ENCODE measurements at regions not wholly inside any gene's neighbourhood (a gene's known extent, or its start where the extent isn't known, plus 50 kb on each side); places are given as distances from the start of the nearest gene placed in this dataset.

DNA sequence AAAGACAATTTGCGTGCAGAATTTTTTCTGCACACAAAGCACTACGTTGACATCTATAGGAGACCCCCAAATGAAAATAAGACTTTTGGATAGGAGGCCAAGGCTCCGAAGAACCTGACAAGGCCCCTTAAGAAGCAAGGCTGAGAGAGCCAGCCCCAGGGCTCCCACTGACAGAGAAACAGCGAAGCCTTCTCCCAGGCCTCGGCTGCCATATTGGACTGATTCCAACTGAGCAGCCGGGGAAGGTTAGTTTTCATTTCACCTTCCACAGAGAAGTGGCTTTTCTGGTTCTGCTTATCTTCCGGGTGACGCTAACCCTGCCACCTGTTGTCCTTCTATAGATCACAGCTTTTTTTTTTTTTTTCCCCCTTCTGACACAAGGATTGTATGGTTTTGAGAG, 356.7 kb downstream of the SOX9 start:
- Histone ChIP-seq H3K9me3 (ENCODE audit: low read depth, low read length, poor library complexity, severe bottlenecking) (no peaks in the 10 kb centered on the region), H3K36me3 (ENCODE audit: insufficient read depth, low read length, poor library complexity, severe bottlenecking) (no peaks in the 10 kb centered on the region), H3K27ac (ENCODE audit: low read depth, low read length, poor library complexity, severe bottlenecking) (no peak overlapping the region), H3K4me3 (ENCODE audit: low read depth, low read length, poor library complexity, severe bottlenecking) (no peak overlapping the region), H3K27me3 (replicated peaks; ENCODE audit: insufficient read depth, low read depth, low read length, poor library complexity) (no peaks in the 10 kb centered on the region), H3K4me1 (ENCODE audit: insufficient read depth, low read length, poor library complexity, severe bottlenecking) (no peaks in the 10 kb centered on the region)
- no TSS peak for BruUV-seq (replicated peaks)
- CTCF ChIA-PET, result no interaction called here
- no peak for DNase-seq (ENCODE audit: low spot score)
- TF ChIP-seq, protein P1, sequence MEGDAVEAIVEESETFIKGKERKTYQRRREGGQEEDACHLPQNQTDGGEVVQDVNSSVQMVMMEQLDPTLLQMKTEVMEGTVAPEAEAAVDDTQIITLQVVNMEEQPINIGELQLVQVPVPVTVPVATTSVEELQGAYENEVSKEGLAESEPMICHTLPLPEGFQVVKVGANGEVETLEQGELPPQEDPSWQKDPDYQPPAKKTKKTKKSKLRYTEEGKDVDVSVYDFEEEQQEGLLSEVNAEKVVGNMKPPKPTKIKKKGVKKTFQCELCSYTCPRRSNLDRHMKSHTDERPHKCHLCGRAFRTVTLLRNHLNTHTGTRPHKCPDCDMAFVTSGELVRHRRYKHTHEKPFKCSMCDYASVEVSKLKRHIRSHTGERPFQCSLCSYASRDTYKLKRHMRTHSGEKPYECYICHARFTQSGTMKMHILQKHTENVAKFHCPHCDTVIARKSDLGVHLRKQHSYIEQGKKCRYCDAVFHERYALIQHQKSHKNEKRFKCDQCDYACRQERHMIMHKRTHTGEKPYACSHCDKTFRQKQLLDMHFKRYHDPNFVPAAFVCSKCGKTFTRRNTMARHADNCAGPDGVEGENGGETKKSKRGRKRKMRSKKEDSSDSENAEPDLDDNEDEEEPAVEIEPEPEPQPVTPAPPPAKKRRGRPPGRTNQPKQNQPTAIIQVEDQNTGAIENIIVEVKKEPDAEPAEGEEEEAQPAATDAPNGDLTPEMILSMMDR (conservative IDR thresholded peaks at IDR 0.05; ENCODE audit: low read depth, low read length), result no peak
- no peak for TF ChIP-seq EZH2 (IDR thresholded peaks at IDR 0.05; ENCODE audit: borderline replicate concordance, low read depth, low read length, poor library complexity, severe bottlenecking)
- intact Hi-C loops (cut with micrococcal nuclease; ENCODE audit: unreplicated experiment), result no loop called here
- POLR2A ChIA-PET (ENCODE audit: low non-redundant PET), result no interaction called here

DNA sequence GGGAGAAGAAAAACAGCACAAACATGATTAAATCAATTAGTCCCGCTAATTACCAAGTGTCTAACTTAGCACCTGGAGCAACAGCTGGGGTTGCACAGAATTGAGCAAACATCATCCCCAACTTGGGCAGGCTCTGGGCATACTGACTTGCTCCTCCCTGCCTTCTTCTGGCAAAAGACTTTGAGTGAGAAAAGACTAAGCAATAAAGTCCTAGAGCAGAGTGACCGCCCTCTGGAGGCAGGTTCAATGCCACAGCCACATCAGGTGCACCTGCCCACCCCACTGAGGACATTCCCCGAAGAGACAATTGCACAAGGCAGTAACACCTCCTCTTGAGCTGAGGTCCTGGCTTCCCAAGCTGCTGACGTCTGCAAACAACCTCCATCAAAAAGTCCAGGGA, 358.3 kb downstream of the SOX9 start:
- TF ChIP-seq, protein P1 (conservative IDR thresholded peaks at IDR 0.05; ENCODE audit: low read depth, low read length), result no peak
- no peak for TF ChIP-seq EZH2 (IDR thresholded peaks at IDR 0.05; ENCODE audit: borderline replicate concordance, low read depth, low read length, poor library complexity, severe bottlenecking)
- Histone ChIP-seq H3K27ac (ENCODE audit: low read depth, low read length, poor library complexity, severe bottlenecking) (no peak overlapping the region), H3K27me3 (replicated peaks; ENCODE audit: insufficient read depth, low read depth, low read length, poor library complexity) (no peaks in the 10 kb centered on the region), H3K36me3 (ENCODE audit: insufficient read depth, low read length, poor library complexity, severe bottlenecking) (no peaks in the 10 kb centered on the region), H3K4me3 (ENCODE audit: low read depth, low read length, poor library complexity, severe bottlenecking) (no peak overlapping the region), H3K9me3 (ENCODE audit: low read depth, low read length, poor library complexity, severe bottlenecking) (no peaks in the 10 kb centered on the region), H3K4me1 (ENCODE audit: insufficient read depth, low read length, poor library complexity, severe bottlenecking) (no peaks in the 10 kb centered on the region)
- ChIA-PET CTCF (no interaction called here), POLR2A (ENCODE audit: low non-redundant PET) (no interaction called here)
- BruUV-seq (replicated peaks), result no TSS peak
- intact Hi-C loops (cut with micrococcal nuclease; ENCODE audit: unreplicated experiment), result no loop called here
- no peak for DNase-seq (ENCODE audit: low spot score)

DNA sequence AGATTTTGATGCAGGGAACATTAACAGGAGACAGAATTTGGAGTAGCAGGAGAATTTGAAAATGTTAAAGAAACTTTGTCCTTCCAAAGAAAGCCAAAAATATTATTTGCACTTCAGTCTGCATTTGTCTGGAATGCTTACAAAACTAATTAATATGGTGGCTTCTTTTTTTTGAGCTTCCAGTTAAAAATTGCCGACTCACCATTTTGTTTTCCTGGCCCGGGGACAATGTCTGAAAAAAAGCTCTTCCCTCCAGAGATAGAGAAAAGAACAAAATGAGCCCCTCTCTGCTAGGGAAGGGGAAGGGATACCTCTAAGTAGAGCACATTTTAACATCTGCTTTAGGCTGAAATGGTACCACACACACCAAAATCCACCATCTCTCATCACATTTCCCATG, 360.8 kb downstream of the SOX9 start:
- no peak overlapping the region for H3K27ac ChIP-seq (ENCODE audit: low read depth, low read length, poor library complexity, severe bottlenecking)
- no peak overlapping the region for H3K4me3 ChIP-seq (ENCODE audit: low read depth, low read length, poor library complexity, severe bottlenecking)
- no TSS peak for BruUV-seq (replicated peaks)
- TF ChIP-seq, protein P1 (conservative IDR thresholded peaks at IDR 0.05; ENCODE audit: low read depth, low read length), result no peak
- TF ChIP-seq EZH2 (IDR thresholded peaks at IDR 0.05; ENCODE audit: borderline replicate concordance, low read depth, low read length, poor library complexity, severe bottlenecking), result no peak
- POLR2A ChIA-PET (ENCODE audit: low non-redundant PET), result no interaction called here
- DNase-seq (ENCODE audit: low spot score), result no peak
- H3K4me1 ChIP-seq (ENCODE audit: insufficient read depth, low read length, poor library complexity, severe bottlenecking), result no peaks in the 10 kb centered on the region
- H3K9me3 ChIP-seq (ENCODE audit: low read depth, low read length, poor library complexity, severe bottlenecking), result no peaks in the 10 kb centered on the region
- intact Hi-C loops (cut with micrococcal nuclease; ENCODE audit: unreplicated experiment), result no loop called here
- H3K36me3 ChIP-seq (ENCODE audit: insufficient read depth, low read length, poor library complexity, severe bottlenecking), result no peaks in the 10 kb centered on the region
- CTCF ChIA-PET, result interaction anchor here (0.6 kb wide), 1 partner anchor 361 kb away, joined by 3 read pairs; the partner anchor contains the start of gene SOX9
- H3K27me3 ChIP-seq (replicated peaks; ENCODE audit: insufficient read depth, low read depth, low read length, poor library complexity), result no peaks in the 10 kb centered on the region

Data from A673 (cell line).